ENCODE measurements at regions not wholly inside any gene's neighbourhood (a gene's known extent, or its start where the extent isn't known, plus 50 kb on each side); places are given as distances from the start of the nearest gene placed in this dataset.

DNA sequence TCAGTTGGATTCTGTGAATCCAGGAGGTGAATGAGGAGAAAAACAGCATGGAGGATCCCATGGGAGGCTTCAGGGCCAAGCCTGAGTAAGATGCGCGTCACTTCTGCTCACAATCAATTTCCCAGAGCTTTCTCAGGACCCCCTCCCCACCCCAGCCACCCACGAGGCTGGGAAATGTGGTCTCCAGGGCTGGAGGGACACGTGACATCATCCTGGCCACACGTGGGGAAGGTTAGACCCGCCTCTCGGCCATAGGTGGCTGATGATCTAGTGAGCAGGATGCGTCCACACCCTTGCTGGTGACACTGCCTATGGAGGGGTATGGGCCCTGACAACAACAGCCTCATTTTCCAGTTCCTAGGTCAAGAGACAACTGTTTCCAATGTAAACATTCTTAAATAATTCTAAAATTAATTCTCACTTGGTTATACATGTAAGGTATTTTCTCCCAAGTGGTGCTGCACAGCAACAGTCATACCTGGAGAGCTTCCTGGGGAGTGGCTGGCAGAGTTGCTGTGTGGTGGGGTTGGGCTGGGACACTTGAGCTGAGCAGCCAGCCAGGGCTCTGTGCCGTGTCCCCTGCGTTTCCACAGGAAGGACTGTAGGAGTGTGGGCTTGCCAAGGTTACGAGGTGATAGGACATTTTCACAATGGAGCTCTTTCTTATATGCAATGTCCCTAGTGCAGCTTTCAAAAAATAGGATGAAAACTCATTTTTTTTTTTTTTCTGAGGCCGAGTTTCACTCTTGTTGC lies 153.1 kb downstream of the GADD45G start:
- Histone ChIP-seq H3K27ac (ENCODE audit: low read depth in 1 of 2, low read length in 2 of 2) (no peak overlapping the region), H3K4me3 (ENCODE audit: low read length) (no peak overlapping the region), H3K9me3 (ENCODE audit: control insufficient read depth in 1 of 2, insufficient read depth in 1 of 2, low read length in 2 of 2) (no peaks in the 10 kb centered on the region), H3K36me3 (ENCODE audit: insufficient read depth, low read length) (no peaks in the 10 kb centered on the region), H3K27me3 (ENCODE audit: control insufficient read depth in 1 of 2, insufficient read depth in 2 of 2, low read length in 2 of 2) (no peaks in the 10 kb centered on the region), H3K4me1 (ENCODE audit: insufficient read depth, low read length) (no peaks in the 10 kb centered on the region)
- no peak for DNase-seq
- ATAC-seq (ENCODE audit: poor library complexity), result no peak
- intact Hi-C loops (cut with DNase I, micrococcal nuclease), result no loop called here
- Mint-ChIP-seq H3K27me3 (no peaks in the 10 kb centered on the region), H3K27ac (no peak overlapping the region), H3K4me1 (ENCODE audit: low read depth) (no peaks in the 10 kb centered on the region), H3K4me3 (no peak overlapping the region), H3K9me3 (no peaks in the 10 kb centered on the region), H3K36me3 (ENCODE audit: low read depth) (no peaks in the 10 kb centered on the region)
- ChIA-PET POLR2A (interaction anchor here (0.6 kb wide), 1 partner anchor 1677 kb away, joined by 3 read pairs; no protein-coding TSS in a partner anchor), CTCF (no interaction called here)
- TF ChIP-seq, protein P1, sequence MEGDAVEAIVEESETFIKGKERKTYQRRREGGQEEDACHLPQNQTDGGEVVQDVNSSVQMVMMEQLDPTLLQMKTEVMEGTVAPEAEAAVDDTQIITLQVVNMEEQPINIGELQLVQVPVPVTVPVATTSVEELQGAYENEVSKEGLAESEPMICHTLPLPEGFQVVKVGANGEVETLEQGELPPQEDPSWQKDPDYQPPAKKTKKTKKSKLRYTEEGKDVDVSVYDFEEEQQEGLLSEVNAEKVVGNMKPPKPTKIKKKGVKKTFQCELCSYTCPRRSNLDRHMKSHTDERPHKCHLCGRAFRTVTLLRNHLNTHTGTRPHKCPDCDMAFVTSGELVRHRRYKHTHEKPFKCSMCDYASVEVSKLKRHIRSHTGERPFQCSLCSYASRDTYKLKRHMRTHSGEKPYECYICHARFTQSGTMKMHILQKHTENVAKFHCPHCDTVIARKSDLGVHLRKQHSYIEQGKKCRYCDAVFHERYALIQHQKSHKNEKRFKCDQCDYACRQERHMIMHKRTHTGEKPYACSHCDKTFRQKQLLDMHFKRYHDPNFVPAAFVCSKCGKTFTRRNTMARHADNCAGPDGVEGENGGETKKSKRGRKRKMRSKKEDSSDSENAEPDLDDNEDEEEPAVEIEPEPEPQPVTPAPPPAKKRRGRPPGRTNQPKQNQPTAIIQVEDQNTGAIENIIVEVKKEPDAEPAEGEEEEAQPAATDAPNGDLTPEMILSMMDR (IDR thresholded peaks at IDR 0.05), result no peak

- CTCF ChIA-PET, result no interaction called here
- no peaks in the 10 kb centered on the region for H3K36me3 ChIP-seq (ENCODE audit: insufficient read depth, low read length)
- H3K27me3 ChIP-seq (ENCODE audit: control insufficient read depth in 1 of 2, insufficient read depth in 2 of 2, low read length in 2 of 2), result no peaks in the 10 kb centered on the region
- H3K27ac ChIP-seq (ENCODE audit: low read depth in 1 of 2, low read length in 2 of 2), result no peak overlapping the region
- no peaks in the 10 kb centered on the region for H3K4me1 ChIP-seq (ENCODE audit: insufficient read depth, low read length)
- H3K4me1 Mint-ChIP-seq (ENCODE audit: low read depth), result no peaks in the 10 kb centered on the region
- no peak overlapping the region for H3K4me3 ChIP-seq (ENCODE audit: low read length)
- H3K27ac Mint-ChIP-seq, result no peak overlapping the region
- no peak for ATAC-seq (ENCODE audit: poor library complexity)
- H3K27me3 Mint-ChIP-seq, result no peaks in the 10 kb centered on the region
- intact Hi-C loops (cut with DNase I, micrococcal nuclease), result no loop called here
- H3K9me3 ChIP-seq (ENCODE audit: control insufficient read depth in 1 of 2, insufficient read depth in 1 of 2, low read length in 2 of 2), result no peaks in the 10 kb centered on the region
- H3K4me3 Mint-ChIP-seq, result no peak overlapping the region
- no peaks in the 10 kb centered on the region for H3K36me3 Mint-ChIP-seq (ENCODE audit: low read depth)
- TF ChIP-seq, protein P1 (IDR thresholded peaks at IDR 0.05), result no peak
- DNase-seq, result no peak
- POLR2A ChIA-PET, result no interaction called here
- no peaks in the 10 kb centered on the region for H3K9me3 Mint-ChIP-seq
These were observed 154.8 kb downstream of the GADD45G start for GRCh38 chr9:89759572-89759971.

GRCh38 chr9:89760123-89760522 lies 155.3 kb downstream of the GADD45G start:
- H3K9me3 ChIP-seq (ENCODE audit: control insufficient read depth in 1 of 2, insufficient read depth in 1 of 2, low read length in 2 of 2), result no peaks in the 10 kb centered on the region

More at GRCh38 chr9:89760123-89760522, 155.3 kb downstream of the GADD45G start:
- Histone ChIP-seq H3K4me3 (ENCODE audit: low read length) (no peak overlapping the region), H3K27ac (ENCODE audit: low read depth in 1 of 2, low read length in 2 of 2) (no peak overlapping the region), H3K27me3 (ENCODE audit: control insufficient read depth in 1 of 2, insufficient read depth in 2 of 2, low read length in 2 of 2) (no peaks in the 10 kb centered on the region), H3K36me3 (ENCODE audit: insufficient read depth, low read length) (no peaks in the 10 kb centered on the region), H3K4me1 (ENCODE audit: insufficient read depth, low read length) (no peaks in the 10 kb centered on the region)
- H3K4me3 Mint-ChIP-seq, result no peak overlapping the region
- intact Hi-C loops (cut with DNase I, micrococcal nuclease), result no loop called here
- H3K27me3 Mint-ChIP-seq, result no peaks in the 10 kb centered on the region
- ChIA-PET CTCF (no interaction called here), POLR2A (no interaction called here)
- TF ChIP-seq, protein P1 (IDR thresholded peaks at IDR 0.05), result no peak
- DNase-seq (no peak), ATAC-seq (ENCODE audit: poor library complexity) (no peak)
- no peaks in the 10 kb centered on the region for H3K4me1 Mint-ChIP-seq (ENCODE audit: low read depth)
- no peak overlapping the region for H3K27ac Mint-ChIP-seq
- H3K9me3 Mint-ChIP-seq, result no peaks in the 10 kb centered on the region
- no peaks in the 10 kb centered on the region for H3K36me3 Mint-ChIP-seq (ENCODE audit: low read depth)

Measured in CD4-positive, alpha-beta T cell (primary cell).